ENCODE measurements at regions not wholly inside any gene's neighbourhood (a gene's known extent, or its start where the extent isn't known, plus 50 kb on each side); places are given as distances from the start of the nearest gene placed in this dataset.

DNA sequence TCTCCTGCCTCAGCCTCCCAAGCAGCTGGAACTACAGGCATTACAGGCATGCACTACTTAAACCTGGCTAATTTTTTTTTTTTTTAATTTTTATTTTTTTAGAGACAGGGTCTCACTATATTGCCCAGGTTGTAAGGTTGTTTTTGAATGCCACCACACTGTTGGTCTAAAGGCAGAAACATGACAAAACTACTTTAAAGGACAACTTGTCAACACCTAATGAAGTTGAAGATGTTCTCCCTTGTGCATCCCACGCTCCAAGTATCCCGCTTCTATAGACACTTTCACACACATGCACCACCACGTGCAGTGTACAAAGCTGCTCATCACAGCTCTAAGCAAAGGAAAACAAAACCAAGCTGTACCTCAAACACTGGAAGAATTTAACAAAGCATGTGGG is 226.4 kb downstream of the FGFR2 start:
- no peak for TF ChIP-seq EZH2 (IDR thresholded peaks at IDR 0.05; ENCODE audit: low read length)
- TF ChIP-seq, protein P1, sequence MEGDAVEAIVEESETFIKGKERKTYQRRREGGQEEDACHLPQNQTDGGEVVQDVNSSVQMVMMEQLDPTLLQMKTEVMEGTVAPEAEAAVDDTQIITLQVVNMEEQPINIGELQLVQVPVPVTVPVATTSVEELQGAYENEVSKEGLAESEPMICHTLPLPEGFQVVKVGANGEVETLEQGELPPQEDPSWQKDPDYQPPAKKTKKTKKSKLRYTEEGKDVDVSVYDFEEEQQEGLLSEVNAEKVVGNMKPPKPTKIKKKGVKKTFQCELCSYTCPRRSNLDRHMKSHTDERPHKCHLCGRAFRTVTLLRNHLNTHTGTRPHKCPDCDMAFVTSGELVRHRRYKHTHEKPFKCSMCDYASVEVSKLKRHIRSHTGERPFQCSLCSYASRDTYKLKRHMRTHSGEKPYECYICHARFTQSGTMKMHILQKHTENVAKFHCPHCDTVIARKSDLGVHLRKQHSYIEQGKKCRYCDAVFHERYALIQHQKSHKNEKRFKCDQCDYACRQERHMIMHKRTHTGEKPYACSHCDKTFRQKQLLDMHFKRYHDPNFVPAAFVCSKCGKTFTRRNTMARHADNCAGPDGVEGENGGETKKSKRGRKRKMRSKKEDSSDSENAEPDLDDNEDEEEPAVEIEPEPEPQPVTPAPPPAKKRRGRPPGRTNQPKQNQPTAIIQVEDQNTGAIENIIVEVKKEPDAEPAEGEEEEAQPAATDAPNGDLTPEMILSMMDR (optimal IDR thresholded peaks at IDR 0.05 in 1 of 3, IDR thresholded peaks at IDR 0.05 in 1 of 3, conservative IDR thresholded peaks at IDR 0.05 in 1 of 3; ENCODE audit: extremely low read depth in 1 of 3, insufficient read depth in 2 of 3, low read length in 3 of 3), result no peak
- Histone ChIP-seq H3K9me3 (ENCODE audit: control insufficient read depth, low read depth, low read length) (no peaks in the 10 kb centered on the region), H3K9me1 (ENCODE audit: control insufficient read depth, extremely low read depth, insufficient read depth, low read length) (no peaks in the 10 kb centered on the region), H3K9ac (ENCODE audit: control insufficient read depth, extremely low read depth, insufficient read depth, low read length) (no peak overlapping the region), H3K4me3 (ENCODE audit: control insufficient read depth in 2 of 3, extremely low read depth in 1 of 3, insufficient read depth in 2 of 3, low read depth in 1 of 3, low read length in 3 of 3) (no peak overlapping the region), H3K27ac (ENCODE audit: control insufficient read depth, insufficient read depth, low read length) (no peak overlapping the region), H3K4me1 (ENCODE audit: control insufficient read depth, extremely low read depth, insufficient read depth, low read length) (no peaks in the 10 kb centered on the region), H3K27me3 (ENCODE audit: control insufficient read depth, extremely low read depth, insufficient read depth, low read length) (no peaks in the 10 kb centered on the region), H3K4me2 (ENCODE audit: control insufficient read depth, extremely low read depth, insufficient read depth, low read depth, low read length) (no peak overlapping the region), H2AFZ (ENCODE audit: control insufficient read depth, low read length) (no peak overlapping the region), H3K36me3 (ENCODE audit: control insufficient read depth in 2 of 2, extremely low read depth in 1 of 2, insufficient read depth in 2 of 2, low read length in 2 of 2) (no peaks in the 10 kb centered on the region), H4K20me1 (ENCODE audit: control insufficient read depth, extremely low read depth, insufficient read depth, low read length) (no peaks in the 10 kb centered on the region), H3K79me2 (ENCODE audit: control insufficient read depth, insufficient read depth, low read length) (no peaks in the 10 kb centered on the region)
- dilution Hi-C loops (cut with MboI; ENCODE audit: extremely low pct_ligation_motif_present, low sequenced_read_pairs), result no loop called here
- FAIRE-seq, result no peak
- DNase-seq (ENCODE audit: low read depth, low spot score), result no peak

DNA sequence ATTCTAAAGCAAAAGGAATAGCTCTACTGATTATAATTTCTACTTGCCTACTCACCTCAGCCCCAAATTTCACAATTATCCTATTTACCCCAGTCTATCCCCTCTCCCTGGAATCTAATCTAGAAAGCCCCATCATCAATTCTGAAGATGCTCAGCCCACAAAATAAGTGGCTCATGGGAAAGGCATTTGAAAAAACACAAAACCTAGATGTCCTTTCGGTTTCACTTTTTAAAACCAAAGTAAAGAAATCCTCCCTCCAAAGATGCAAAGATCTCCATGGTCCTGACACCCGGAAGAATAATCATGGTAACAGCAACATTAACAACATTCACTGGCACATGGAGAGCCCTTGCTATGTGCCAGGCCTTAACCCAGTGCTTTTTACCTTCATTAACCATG is 224.8 kb downstream of the FGFR2 start:
- Histone ChIP-seq H3K79me2 (ENCODE audit: control insufficient read depth, insufficient read depth, low read length) (no peaks in the 10 kb centered on the region), H3K4me1 (ENCODE audit: control insufficient read depth, extremely low read depth, insufficient read depth, low read length) (no peaks in the 10 kb centered on the region), H3K9ac (ENCODE audit: control insufficient read depth, extremely low read depth, insufficient read depth, low read length) (no peak overlapping the region), H2AFZ (ENCODE audit: control insufficient read depth, low read length) (no peak overlapping the region), H3K9me1 (ENCODE audit: control insufficient read depth, extremely low read depth, insufficient read depth, low read length) (no peaks in the 10 kb centered on the region), H3K4me2 (ENCODE audit: control insufficient read depth, extremely low read depth, insufficient read depth, low read depth, low read length) (no peak overlapping the region), H4K20me1 (ENCODE audit: control insufficient read depth, extremely low read depth, insufficient read depth, low read length) (no peaks in the 10 kb centered on the region), H3K4me3 (ENCODE audit: control insufficient read depth in 2 of 3, extremely low read depth in 1 of 3, insufficient read depth in 2 of 3, low read depth in 1 of 3, low read length in 3 of 3) (no peak overlapping the region), H3K27ac (ENCODE audit: control insufficient read depth, insufficient read depth, low read length) (no peak overlapping the region), H3K27me3 (ENCODE audit: control insufficient read depth, extremely low read depth, insufficient read depth, low read length) (no peaks in the 10 kb centered on the region), H3K36me3 (ENCODE audit: control insufficient read depth in 2 of 2, extremely low read depth in 1 of 2, insufficient read depth in 2 of 2, low read length in 2 of 2) (no peaks in the 10 kb centered on the region), H3K9me3 (ENCODE audit: control insufficient read depth, low read depth, low read length) (no peaks in the 10 kb centered on the region)
- FAIRE-seq (no peak), DNase-seq (ENCODE audit: low read depth, low spot score) (no peak)
- TF ChIP-seq EZH2 (IDR thresholded peaks at IDR 0.05; ENCODE audit: low read length), result no peak
- TF ChIP-seq, protein P1 (optimal IDR thresholded peaks at IDR 0.05 in 1 of 3, IDR thresholded peaks at IDR 0.05 in 1 of 3, conservative IDR thresholded peaks at IDR 0.05 in 1 of 3; ENCODE audit: extremely low read depth in 1 of 3, insufficient read depth in 2 of 3, low read length in 3 of 3), result no peak
- dilution Hi-C loops (cut with MboI; ENCODE audit: extremely low pct_ligation_motif_present, low sequenced_read_pairs), result no loop called here
